Endodermal cell (in vitro differentiated cells): ENCODE measurements at regions not wholly inside any gene's neighbourhood (a gene's known extent, or its start where the extent isn't known, plus 50 kb on each side); places are given as distances from the start of the nearest gene placed in this dataset.

ENCODE experiments used
- DNase-seq: peaks from one replicate; pipeline ENCODE4 v3.0.0-alpha.2; 2017
- H3K27ac ChIP-seq: 2 replicates; pipeline ENCODE4 v1.5.1; 2013; ENCODE audit warnings: mild to moderate bottlenecking, low read depth, low read length, moderate library complexity
- H3K27me3 ChIP-seq: 2 replicates; pipeline ENCODE4 v1.6.1; 2013; ENCODE audit warnings: mild to moderate bottlenecking, low read length, moderate library complexity; ENCODE audit not compliant: insufficient read depth, control insufficient read depth, poor library complexity, severe bottlenecking
- H3K36me3 ChIP-seq: 2 replicates; pipeline ENCODE4 v1.7.0; 2013; ENCODE audit warnings: mild to moderate bottlenecking, low read length, moderate library complexity; ENCODE audit not compliant: control insufficient read depth, insufficient read depth
- H3K4me1 ChIP-seq: one replicate; pipeline ENCODE4 v1.7.0; 2013; ENCODE audit warnings: low read length; ENCODE audit not compliant: control insufficient read depth, insufficient read depth
- H3K4me3 ChIP-seq: 2 replicates; pipeline ENCODE4 v1.5.1; 2013; ENCODE audit warnings: mild to moderate bottlenecking, low read length, moderate library complexity
- H3K9ac ChIP-seq: 2 replicates; pipeline ENCODE4 v1.6.1; 2013; ENCODE audit warnings: mild to moderate bottlenecking, low read length, moderate library complexity; ENCODE audit not compliant: poor library complexity, severe bottlenecking; ENCODE audit errors: extremely low read depth
- H3K9me3 ChIP-seq: 2 replicates; pipeline ENCODE4 v1.6.1; 2013; ENCODE audit warnings: mild to moderate bottlenecking, low read length, moderate library complexity; ENCODE audit not compliant: control insufficient read depth
- H3K27ac Mint-ChIP-seq: 2 replicates; pipeline ENCODE4 v1.8.0; 2020; ENCODE audit warnings: mixed read lengths
- H3K27me3 Mint-ChIP-seq: 2 replicates; pipeline ENCODE4 v1.8.0; 2021; ENCODE audit warnings: mild to moderate bottlenecking, mixed read lengths; ENCODE audit not compliant: insufficient read depth
- H3K36me3 Mint-ChIP-seq: 2 replicates; pipeline ENCODE4 v1.8.0; 2020; ENCODE audit warnings: low read depth, mixed read lengths
- H3K4me1 Mint-ChIP-seq: 2 replicates; pipeline ENCODE4 v1.8.0; 2020; ENCODE audit warnings: mixed read lengths
- H3K4me3 Mint-ChIP-seq: 2 replicates; pipeline ENCODE4 v1.8.0; 2020; ENCODE audit warnings: mild to moderate bottlenecking, moderate library complexity, mixed read lengths
- H3K9me3 Mint-ChIP-seq: 2 replicates; pipeline ENCODE4 v1.8.0; 2020; ENCODE audit warnings: mild to moderate bottlenecking, mixed read lengths
- CTCF ChIP-seq: fragments of 200-600 bp; sonication (generic); conservative IDR thresholded peaks from 2 replicates; pipeline ENCODE4 v1.5.0; 2021; ENCODE audit warnings: antibody characterized with exemption, mild to moderate bottlenecking
- WGBS, 2 experiments: methylation state at CpG; one replicate each; pipeline versions ENCODE4 v1.1.5 to v1.1.7; 2013; ENCODE audit warnings: missing lambda C conversion rate in 2 of 2, mixed read lengths in 1 of 2; ENCODE audit not compliant: insufficient coverage in 1 of 2, insufficient read length in 1 of 2; 5-methylcytosine and 5-hydroxymethylcytosine counted together

- Histone ChIP-seq H3K4me3 (no peak overlapping the region), H3K27me3 (no peaks in the 10 kb centered on the region), H3K9me3 (peaks cover 12% of the 10 kb centered on the region), H3K36me3 (peaks cover 89% of the 10 kb centered on the region), H3K4me1 (no peaks in the 10 kb centered on the region), H3K9ac (no peak overlapping the region), H3K27ac (no peak overlapping the region)
- WGBS, 2 experiments: 87% methylated on average over 2 of the region's 2 CpGs; no CpG with 5 or more reads in 1 of the 2 experiments
- DNase-seq: no peak
- H3K27me3 Mint-ChIP-seq: no peaks in the 10 kb centered on the region
- H3K4me3 Mint-ChIP-seq: no peak overlapping the region
- no peak overlapping the region for H3K27ac Mint-ChIP-seq
- no peak for TF ChIP-seq CTCF
- peaks cover 2% of the 10 kb centered on the region for H3K9me3 Mint-ChIP-seq
- H3K36me3 Mint-ChIP-seq: peaks cover 64% of the 10 kb centered on the region
- H3K4me1 Mint-ChIP-seq: no peaks in the 10 kb centered on the region
Measured at GRCh38 chr12:23057571-23057970, 432.6 kb downstream of the ETNK1 start.

- 82% methylated on average over 2 of the region's 3 CpGs; no CpG with 5 or more reads in 1 of the 2 experiments for WGBS, 2 experiments
- H3K36me3 Mint-ChIP-seq: peaks cover 65% of the 10 kb centered on the region
- H3K9ac ChIP-seq: no peak overlapping the region
Measured at GRCh38 chr12:23060161-23060560, 435.2 kb downstream of the ETNK1 start.

GRCh38 chr12:23063206-23063605, 438.2 kb downstream of the ETNK1 start:
- TF ChIP-seq CTCF: no peak
- H3K36me3 ChIP-seq: peaks cover 87% of the 10 kb centered on the region
- no peaks in the 10 kb centered on the region for H3K9me3 ChIP-seq
- DNase-seq: no peak
- no peak overlapping the region for H3K27ac ChIP-seq
- 93 to 100% methylated on average over 1 to 3 of the region's 3 CpGs for WGBS, 2 experiments
- H3K9me3 Mint-ChIP-seq: no peaks in the 10 kb centered on the region
- no peak overlapping the region for H3K4me3 Mint-ChIP-seq
- H3K27me3 ChIP-seq: no peaks in the 10 kb centered on the region
- H3K27me3 Mint-ChIP-seq: no peaks in the 10 kb centered on the region
- peaks cover 73% of the 10 kb centered on the region for H3K36me3 Mint-ChIP-seq
- peaks cover 2% of the 10 kb centered on the region for H3K4me1 Mint-ChIP-seq
- H3K4me3 ChIP-seq: no peak overlapping the region
- H3K4me1 ChIP-seq: no peaks in the 10 kb centered on the region
- no peak overlapping the region for H3K9ac ChIP-seq
- H3K27ac Mint-ChIP-seq: no peak overlapping the region

More at GRCh38 chr12:23060161-23060560, 435.2 kb downstream of the ETNK1 start:
- H3K9me3 ChIP-seq: peaks cover 5% of the 10 kb centered on the region
- Mint-ChIP-seq H3K27me3 (no peaks in the 10 kb centered on the region), H3K4me3 (no peak overlapping the region), H3K9me3 (no peaks in the 10 kb centered on the region), H3K4me1 (no peaks in the 10 kb centered on the region), H3K27ac (no peak overlapping the region)
- peaks cover 90% of the 10 kb centered on the region for H3K36me3 ChIP-seq
- H3K27ac ChIP-seq: no peak overlapping the region
- H3K27me3 ChIP-seq: no peaks in the 10 kb centered on the region
- DNase-seq: no peak
- no peak for TF ChIP-seq CTCF
- no peaks in the 10 kb centered on the region for H3K4me1 ChIP-seq
- H3K4me3 ChIP-seq: no peak overlapping the region
